A549 (cell line): ENCODE measurements at regions not wholly inside any gene's neighbourhood (a gene's known extent, or its start where the extent isn't known, plus 50 kb on each side); places are given as distances from the start of the nearest gene placed in this dataset.

ENCODE experiments used
- ATAC-seq, 2 experiments: fragments of 200-7000 bp in 1 of 2; fragments of >200 bp in 1 of 2; cut with Nextera tagmentation in 1 of 2; cut with Tn5 transposase in 1 of 2; 3 replicates each; pipeline versions ENCODE4 v1.8.0 to v1.9.1; 2018 to 2020; ENCODE audit warnings: mild to moderate bottlenecking in 1 of 2, moderate library complexity in 1 of 2
- CTCF ChIA-PET: fragments of 300-600 bp; sonication (Branson Sonifier 250); formaldehyde crosslinking; extraction: SDS; loops from one replicate; lab custom pipeline; 2021; ENCODE audit warnings: antibody characterized with exemption, inconsistent platforms; lab: Yijun Ruan, JAX
- POLR2A ChIA-PET: fragments of 350-600 bp; formaldehyde crosslinking; extraction: SDS; loops from one replicate; lab custom pipeline; 2021; ENCODE audit warnings: antibody characterized with exemption, inconsistent platforms; lab: Yijun Ruan, JAX
- DNase-seq, 2 experiments: peaks; one replicate each; pipeline versions ENCODE4 v3.0.0 to v3.0.0-alpha.2; 2011 to 2016; ENCODE audit warnings: low read depth in 1 of 2, low spot score in 1 of 2
- FAIRE-seq: peaks from 2 replicates; lab custom pipeline; 2011; peaks lifted over from hg19 to GRCh38; lab: Jason Lieb, UNC
- H3K27ac ChIP-seq, 2 experiments: fragments of >200 bp; sonication (Bioruptor Twin); formaldehyde crosslinking; 3 replicates each; pipeline ENCODE4 v1.5.1; 2016 to 2017
- H3K4me1 ChIP-seq: fragments of >200 bp; sonication (Bioruptor Twin); formaldehyde crosslinking; 3 replicates; pipeline ENCODE4 v1.6.1; 2016
- H3K4me2 ChIP-seq: fragments of >200 bp; sonication (Bioruptor Twin); formaldehyde crosslinking; 3 replicates; pipeline ENCODE4 v1.6.1; 2016
- H3K4me3 ChIP-seq: fragments of >200 bp; sonication (Bioruptor Twin); formaldehyde crosslinking; 3 replicates; pipeline ENCODE4 v1.5.1; 2016
- H3K9me3 ChIP-seq: fragments of >200 bp; sonication (Bioruptor Twin); formaldehyde crosslinking; 3 replicates; pipeline ENCODE4 v1.6.1; 2016
- CBX2 ChIP-seq: fragments of 200-600 bp; sonication (generic); IDR thresholded peaks from 2 replicates; pipeline ENCODE4 v1.6.1; 2016; ENCODE audit warnings: low read depth, mild to moderate bottlenecking, borderline replicate concordance
- CBX8 ChIP-seq: fragments of 200-600 bp; sonication (generic); IDR thresholded peaks from 2 replicates; pipeline ENCODE4 v1.6.1; 2016
- EHMT2 ChIP-seq: fragments of 200-600 bp; sonication (generic); IDR thresholded peaks from 2 replicates; pipeline ENCODE4 v1.6.1; 2016; ENCODE audit warnings: antibody characterized with exemption, low read depth, mild to moderate bottlenecking, moderate library complexity
- EP300 ChIP-seq, 2 experiments: fragments of >200 bp; sonication (Bioruptor Twin); formaldehyde crosslinking; IDR thresholded peaks; 2 replicates in 1 of 2; 3 replicates in 1 of 2; pipeline ENCODE4 v1.6.1; 2016 to 2017
- ESRRA ChIP-seq: fragments of 150-350 bp; IDR thresholded peaks from 2 replicates; pipeline ENCODE4 v1.6.1; 2014; ENCODE audit warnings: mild to moderate bottlenecking, low read length, borderline replicate concordance
- FOSB ChIP-seq: fragments of 250-450 bp; sonication (Bioruptor Pico); IDR thresholded peaks from 2 replicates; pipeline ENCODE4 v1.5.0; 2020; ENCODE audit warnings: mild to moderate bottlenecking, moderate library complexity
- GATA3 ChIP-seq: IDR thresholded peaks from 2 replicates; pipeline ENCODE4 v1.6.1; 2012; ENCODE audit warnings: borderline replicate concordance
- HDAC2 ChIP-seq: fragments of 200-600 bp; sonication (generic); IDR thresholded peaks from 2 replicates; pipeline ENCODE4 v1.6.1; 2016
- JUN ChIP-seq, 2 experiments: fragments of >200 bp; sonication (Bioruptor Twin); formaldehyde crosslinking; IDR thresholded peaks; 2 replicates in 1 of 2; 3 replicates in 1 of 2; pipeline ENCODE4 v1.6.1; 2016 to 2017
- KDM5A ChIP-seq: fragments of 200-600 bp; sonication (generic); IDR thresholded peaks from 2 replicates; pipeline ENCODE4 v1.6.1; 2016; ENCODE audit warnings: antibody characterized with exemption, mild to moderate bottlenecking
- MAFK ChIP-seq: fragments of 450-650 bp; IDR thresholded peaks from 2 replicates; pipeline ENCODE4 v1.6.1; 2014; ENCODE audit not compliant: partially characterized antibody
- MAZ ChIP-seq: fragments of 150-350 bp; IDR thresholded peaks from 2 replicates; pipeline ENCODE4 v1.6.1; 2014; ENCODE audit warnings: antibody characterized with exemption, low read depth, low read length, borderline replicate concordance
- PHF8 ChIP-seq: fragments of 200-600 bp; sonication (generic); IDR thresholded peaks from 2 replicates; pipeline ENCODE4 v1.6.1; 2016; ENCODE audit warnings: low read depth, mild to moderate bottlenecking, antibody characterized with exemption, moderate library complexity, borderline replicate concordance
- POLR2A ChIP-seq: IDR thresholded peaks from 2 replicates; pipeline ENCODE4 v1.6.1; 2012; ENCODE audit warnings: mild to moderate bottlenecking, low read length
- RAD21 ChIP-seq, 2 experiments: fragments of >200 bp in 1 of 2; sonication (Bioruptor Twin) in 1 of 2; formaldehyde crosslinking in 1 of 2; IDR thresholded peaks in 1 of 2; conservative IDR thresholded peaks in 1 of 2; 2 replicates in 1 of 2; 3 replicates in 1 of 2; pipeline ENCODE4 v1.6.1; 2012 to 2018; ENCODE audit warnings: inconsistent platforms in 1 of 2
- SREBF2 ChIP-seq: fragments of 450-650 bp; IDR thresholded peaks from 2 replicates; pipeline ENCODE4 v1.6.1; 2014; ENCODE audit warnings: mild to moderate bottlenecking, moderate library complexity
- WGBS: methylation state at CpG from one replicate; pipeline ENCODE4 v1.1.6; 2017; ENCODE audit errors: missing lambda C conversion rate; 5-methylcytosine and 5-hydroxymethylcytosine counted together
- TF ChIP-seq, protein P1 (sequence below): fragments of 150-350 bp; IDR thresholded peaks from 2 replicates; pipeline ENCODE4 v1.6.1; 2014; ENCODE audit warnings: low read depth, mild to moderate bottlenecking, low read length
- TF ChIP-seq, protein P2 (sequence below): fragments of >200 bp; sonication (Bioruptor Twin); formaldehyde crosslinking; IDR thresholded peaks from 3 replicates; pipeline ENCODE4 v1.5.1; 2016
- TF ChIP-seq, protein P3 (sequence below): IDR thresholded peaks from 2 replicates; pipeline ENCODE4 v1.6.1; 2012
- TF ChIP-seq, protein P4 (sequence below): fragments of 200-600 bp; sonication (generic); IDR thresholded peaks from 2 replicates; pipeline ENCODE4 v1.6.1; 2016; ENCODE audit warnings: antibody characterized with exemption, mild to moderate bottlenecking, moderate library complexity

DNA sequence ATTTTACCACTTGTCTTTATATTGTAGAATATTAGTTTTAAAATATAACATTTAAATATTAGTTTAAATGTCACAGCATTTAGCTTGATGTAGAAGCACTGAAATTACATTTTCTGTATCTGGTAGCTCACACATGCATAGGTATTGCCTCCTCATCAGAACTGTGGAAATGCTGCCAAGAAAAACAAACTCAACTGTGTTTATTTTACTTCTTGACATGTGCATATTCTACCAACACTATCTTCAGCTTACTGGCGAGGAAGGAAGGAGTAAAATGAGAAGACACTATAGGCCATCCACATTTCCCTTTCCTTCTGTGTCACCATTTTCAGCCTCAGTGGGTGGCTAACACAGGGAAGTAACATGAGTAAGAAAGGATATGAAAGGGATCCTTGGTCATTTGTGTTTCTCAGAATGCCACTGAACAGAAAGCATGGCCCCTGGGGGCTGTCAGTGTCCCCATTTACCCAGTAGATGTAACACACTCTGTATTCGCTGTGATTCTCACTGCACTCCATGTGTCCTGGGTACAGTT lies 81.0 kb upstream of the HTR4 start:
- Histone ChIP-seq H3K9me3 (no peaks in the 10 kb centered on the region), H3K4me1 (peaks cover 10% of the 10 kb centered on the region; the same call in 1 of the 3 replicates), H3K4me2 (no peak overlapping the region), H3K4me3 (no peak overlapping the region), H3K27ac (no peak overlapping the region)
- DNase-seq (no peak), ATAC-seq (no peak), FAIRE-seq (no peak)
- POLR2A ChIA-PET = no interaction called here
- no peak for TF ChIP-seq MAFK
- no peak for TF ChIP-seq CBX8
- no peak for TF ChIP-seq MAZ
- TF ChIP-seq SREBF2 = no peak
- TF ChIP-seq EP300 (IDR thresholded peaks at IDR 0.05) = no peak
- TF ChIP-seq, protein P1, sequence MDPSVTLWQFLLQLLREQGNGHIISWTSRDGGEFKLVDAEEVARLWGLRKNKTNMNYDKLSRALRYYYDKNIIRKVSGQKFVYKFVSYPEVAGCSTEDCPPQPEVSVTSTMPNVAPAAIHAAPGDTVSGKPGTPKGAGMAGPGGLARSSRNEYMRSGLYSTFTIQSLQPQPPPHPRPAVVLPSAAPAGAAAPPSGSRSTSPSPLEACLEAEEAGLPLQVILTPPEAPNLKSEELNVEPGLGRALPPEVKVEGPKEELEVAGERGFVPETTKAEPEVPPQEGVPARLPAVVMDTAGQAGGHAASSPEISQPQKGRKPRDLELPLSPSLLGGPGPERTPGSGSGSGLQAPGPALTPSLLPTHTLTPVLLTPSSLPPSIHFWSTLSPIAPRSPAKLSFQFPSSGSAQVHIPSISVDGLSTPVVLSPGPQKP = no peak
- TF ChIP-seq EHMT2 = no peak
- TF ChIP-seq ESRRA = no peak
- TF ChIP-seq KDM5A = no peak
- TF ChIP-seq RAD21 (conservative IDR thresholded peaks at IDR 0.05 in 1 of 2, IDR thresholded peaks at IDR 0.05 in 1 of 2) = no peak
- TF ChIP-seq, protein P2, sequence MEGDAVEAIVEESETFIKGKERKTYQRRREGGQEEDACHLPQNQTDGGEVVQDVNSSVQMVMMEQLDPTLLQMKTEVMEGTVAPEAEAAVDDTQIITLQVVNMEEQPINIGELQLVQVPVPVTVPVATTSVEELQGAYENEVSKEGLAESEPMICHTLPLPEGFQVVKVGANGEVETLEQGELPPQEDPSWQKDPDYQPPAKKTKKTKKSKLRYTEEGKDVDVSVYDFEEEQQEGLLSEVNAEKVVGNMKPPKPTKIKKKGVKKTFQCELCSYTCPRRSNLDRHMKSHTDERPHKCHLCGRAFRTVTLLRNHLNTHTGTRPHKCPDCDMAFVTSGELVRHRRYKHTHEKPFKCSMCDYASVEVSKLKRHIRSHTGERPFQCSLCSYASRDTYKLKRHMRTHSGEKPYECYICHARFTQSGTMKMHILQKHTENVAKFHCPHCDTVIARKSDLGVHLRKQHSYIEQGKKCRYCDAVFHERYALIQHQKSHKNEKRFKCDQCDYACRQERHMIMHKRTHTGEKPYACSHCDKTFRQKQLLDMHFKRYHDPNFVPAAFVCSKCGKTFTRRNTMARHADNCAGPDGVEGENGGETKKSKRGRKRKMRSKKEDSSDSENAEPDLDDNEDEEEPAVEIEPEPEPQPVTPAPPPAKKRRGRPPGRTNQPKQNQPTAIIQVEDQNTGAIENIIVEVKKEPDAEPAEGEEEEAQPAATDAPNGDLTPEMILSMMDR = no peak
- no peak for TF ChIP-seq FOSB (CRISPR knock-in tag)
- no peak for TF ChIP-seq CBX2
- no peak for TF ChIP-seq HDAC2
- no peak for TF ChIP-seq POLR2A
- WGBS = 44% methylated on average over 2 of the region's 2 CpGs
- CTCF ChIA-PET = interaction anchor here (0.6 to 17.7 kb wide), 12 partner anchors 116 to 551 kb away, joined by 3 to 432 read pairs (median 4); no protein-coding TSS in a partner anchor

DNA sequence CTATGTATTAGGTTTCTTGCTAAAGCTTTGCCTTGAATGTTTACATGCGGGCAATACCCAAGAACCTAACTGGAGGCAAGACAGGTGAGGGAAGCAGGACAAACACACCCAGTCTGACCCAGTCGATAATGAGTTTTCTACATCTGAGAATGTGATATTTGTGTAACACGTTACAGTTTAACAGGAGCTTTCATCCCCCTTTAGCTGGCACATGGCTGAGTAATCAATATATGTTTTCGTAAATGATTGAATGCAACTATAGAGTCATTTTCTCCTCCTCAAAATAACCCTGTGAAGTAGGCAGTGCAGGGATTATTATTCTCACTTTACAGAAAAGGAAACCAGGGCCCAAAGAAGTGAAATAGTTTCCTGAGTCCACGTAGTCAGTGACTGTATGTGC lies 84.7 kb upstream of the HTR4 start:
- DNase-seq (no peak), ATAC-seq (no peak), FAIRE-seq (no peak)
- Histone ChIP-seq H3K4me2 (no peak overlapping the region), H3K9me3 (no peaks in the 10 kb centered on the region), H3K4me3 (no peak overlapping the region), H3K4me1 (no peaks in the 10 kb centered on the region), H3K27ac (no peak overlapping the region)
- POLR2A ChIA-PET = no interaction called here
- CTCF ChIA-PET = interaction anchor here (0.8 to 17.7 kb wide), 12 partner anchors 7 to 530 kb away, joined by 3 to 432 read pairs (median 6); no protein-coding TSS in a partner anchor
- TF ChIP-seq MAZ (no peak), GATA3 (no peak), PHF8 (no peak), CBX8 (no peak), MAFK (no peak), JUN (IDR thresholded peaks at IDR 0.05) (no peak)
- TF ChIP-seq, protein P3, sequence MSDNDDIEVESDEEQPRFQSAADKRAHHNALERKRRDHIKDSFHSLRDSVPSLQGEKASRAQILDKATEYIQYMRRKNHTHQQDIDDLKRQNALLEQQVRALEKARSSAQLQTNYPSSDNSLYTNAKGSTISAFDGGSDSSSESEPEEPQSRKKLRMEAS = no peak
- TF ChIP-seq, protein P4, sequence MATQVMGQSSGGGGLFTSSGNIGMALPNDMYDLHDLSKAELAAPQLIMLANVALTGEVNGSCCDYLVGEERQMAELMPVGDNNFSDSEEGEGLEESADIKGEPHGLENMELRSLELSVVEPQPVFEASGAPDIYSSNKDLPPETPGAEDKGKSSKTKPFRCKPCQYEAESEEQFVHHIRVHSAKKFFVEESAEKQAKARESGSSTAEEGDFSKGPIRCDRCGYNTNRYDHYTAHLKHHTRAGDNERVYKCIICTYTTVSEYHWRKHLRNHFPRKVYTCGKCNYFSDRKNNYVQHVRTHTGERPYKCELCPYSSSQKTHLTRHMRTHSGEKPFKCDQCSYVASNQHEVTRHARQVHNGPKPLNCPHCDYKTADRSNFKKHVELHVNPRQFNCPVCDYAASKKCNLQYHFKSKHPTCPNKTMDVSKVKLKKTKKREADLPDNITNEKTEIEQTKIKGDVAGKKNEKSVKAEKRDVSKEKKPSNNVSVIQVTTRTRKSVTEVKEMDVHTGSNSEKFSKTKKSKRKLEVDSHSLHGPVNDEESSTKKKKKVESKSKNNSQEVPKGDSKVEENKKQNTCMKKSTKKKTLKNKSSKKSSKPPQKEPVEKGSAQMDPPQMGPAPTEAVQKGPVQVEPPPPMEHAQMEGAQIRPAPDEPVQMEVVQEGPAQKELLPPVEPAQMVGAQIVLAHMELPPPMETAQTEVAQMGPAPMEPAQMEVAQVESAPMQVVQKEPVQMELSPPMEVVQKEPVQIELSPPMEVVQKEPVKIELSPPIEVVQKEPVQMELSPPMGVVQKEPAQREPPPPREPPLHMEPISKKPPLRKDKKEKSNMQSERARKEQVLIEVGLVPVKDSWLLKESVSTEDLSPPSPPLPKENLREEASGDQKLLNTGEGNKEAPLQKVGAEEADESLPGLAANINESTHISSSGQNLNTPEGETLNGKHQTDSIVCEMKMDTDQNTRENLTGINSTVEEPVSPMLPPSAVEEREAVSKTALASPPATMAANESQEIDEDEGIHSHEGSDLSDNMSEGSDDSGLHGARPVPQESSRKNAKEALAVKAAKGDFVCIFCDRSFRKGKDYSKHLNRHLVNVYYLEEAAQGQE = no peak
- WGBS = 34% methylated on average over 5 of the region's 5 CpGs
